IPS-20b (cell line): ENCODE measurements at regions not wholly inside any gene's neighbourhood (a gene's known extent, or its start where the extent isn't known, plus 50 kb on each side); places are given as distances from the start of the nearest gene placed in this dataset.
A peak's percentile ranks its signal among the peaks of the same experiment; 100 is the strongest.

Source experiments
- H3K27ac ChIP-seq: one replicate; pipeline ENCODE4 v1.5.1; 2013; ENCODE audit warnings: low read length
- H3K27me3 ChIP-seq: 2 replicates; pipeline ENCODE4 v1.6.1; 2013; ENCODE audit warnings: mild to moderate bottlenecking, low read length, inconsistent platforms; ENCODE audit not compliant: insufficient read depth
- H3K36me3 ChIP-seq: 2 replicates; pipeline ENCODE4 v1.6.1; 2013; ENCODE audit warnings: low read depth, mild to moderate bottlenecking, inconsistent platforms, low read length, moderate library complexity; ENCODE audit not compliant: insufficient read depth
- H3K4me1 ChIP-seq: 2 replicates; pipeline ENCODE4 v1.6.1; 2013; ENCODE audit warnings: mild to moderate bottlenecking, control low read depth, inconsistent platforms, low read length, moderate library complexity; ENCODE audit not compliant: insufficient read depth
- H3K4me3 ChIP-seq: 2 replicates; pipeline ENCODE4 v1.5.1; 2013; ENCODE audit warnings: mild to moderate bottlenecking, low read length, inconsistent platforms
- H3K9ac ChIP-seq: 2 replicates; pipeline ENCODE4 v1.6.1; 2013; ENCODE audit warnings: low read depth, mild to moderate bottlenecking, inconsistent platforms, low read length, moderate library complexity
- H3K9me3 ChIP-seq: 2 replicates; pipeline ENCODE4 v1.6.1; 2013; ENCODE audit warnings: mild to moderate bottlenecking, low read depth, low read length, inconsistent platforms; ENCODE audit not compliant: insufficient read depth

DNA sequence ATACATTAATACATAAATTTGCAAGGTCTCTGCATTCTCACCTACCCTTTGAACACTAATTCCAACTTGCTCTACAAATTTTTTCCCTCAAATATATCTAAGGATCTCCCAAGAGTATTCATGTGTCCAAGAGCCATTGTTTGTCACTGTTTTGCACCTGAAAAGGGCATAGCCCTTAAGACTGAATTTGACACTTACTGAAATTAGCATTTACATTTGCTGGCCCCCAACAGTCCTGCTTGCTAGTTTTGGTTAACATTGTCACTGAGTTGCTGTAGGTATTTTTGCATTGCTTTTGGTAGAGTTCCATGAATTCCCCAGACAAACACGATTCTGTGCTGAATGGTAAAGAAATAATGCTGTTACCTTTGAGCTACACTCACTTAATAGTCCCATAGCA is 57.3 kb downstream of the KCNA4 start:
- no peaks in the 10 kb centered on the region for H3K36me3 ChIP-seq
- H3K27me3 ChIP-seq: no peaks in the 10 kb centered on the region
- H3K9ac ChIP-seq: no peak overlapping the region
- H3K9me3 ChIP-seq: no peaks in the 10 kb centered on the region
- peak overlapping the region; percentile 46 for H3K4me3 ChIP-seq
- H3K4me1 ChIP-seq: peaks cover 26% of the 10 kb centered on the region; the same call in 1 of the 2 replicates
- H3K27ac ChIP-seq: no peak overlapping the region

DNA sequence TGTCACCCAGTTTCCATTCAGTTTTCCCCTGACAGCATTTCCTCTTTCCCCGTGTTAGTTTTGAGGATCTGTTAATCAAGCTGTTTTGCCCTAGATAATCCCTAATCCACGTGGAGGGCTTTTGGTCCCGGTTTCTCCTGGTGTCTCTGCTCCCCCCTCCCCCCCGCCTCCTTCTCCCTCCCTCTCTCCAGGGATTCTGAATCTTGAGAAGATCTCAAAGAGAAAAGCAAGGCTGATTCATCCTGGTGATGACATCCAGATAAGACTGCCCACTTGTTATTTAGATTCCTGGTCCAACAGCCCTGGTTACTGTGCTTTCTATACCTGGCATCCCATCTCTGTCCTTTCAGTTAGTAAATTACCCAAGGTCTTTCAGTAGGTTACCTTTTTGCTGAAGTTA is 59.4 kb downstream of the KCNA4 start:
- Histone ChIP-seq H3K9ac (no peak overlapping the region), H3K4me3 (no peak overlapping the region), H3K27me3 (no peaks in the 10 kb centered on the region), H3K4me1 (peaks cover 26% of the 10 kb centered on the region; the same call in 1 of the 2 replicates), H3K27ac (no peak overlapping the region), H3K9me3 (no peaks in the 10 kb centered on the region), H3K36me3 (no peaks in the 10 kb centered on the region)

DNA sequence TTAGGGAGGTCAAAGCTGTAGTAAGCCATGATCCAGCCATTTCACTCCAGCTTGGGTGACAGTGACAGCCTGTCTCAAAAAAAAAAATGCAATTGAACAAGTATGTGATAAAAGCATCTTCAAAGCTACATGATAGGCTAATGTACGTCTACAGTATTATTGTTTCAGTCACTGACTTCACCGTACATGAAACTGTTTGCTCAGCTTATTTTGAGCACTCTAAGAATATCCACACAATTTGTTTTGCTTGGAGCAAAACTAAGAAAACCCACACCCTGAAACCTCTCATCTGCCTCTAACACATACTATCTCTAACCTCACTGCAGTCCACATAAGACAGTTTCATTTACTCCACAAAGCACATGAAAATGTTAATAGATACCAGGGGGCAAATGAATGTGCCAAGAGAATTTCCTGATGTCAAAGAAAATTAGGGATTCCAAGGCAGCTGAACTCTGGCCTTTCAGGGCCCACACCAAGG is 60.7 kb downstream of the KCNA4 start:
- Histone ChIP-seq H3K36me3 (no peaks in the 10 kb centered on the region), H3K27ac (no peak overlapping the region), H3K27me3 (no peaks in the 10 kb centered on the region), H3K4me1 (peaks cover 26% of the 10 kb centered on the region; the same call in 1 of the 2 replicates), H3K9ac (no peak overlapping the region), H3K9me3 (no peaks in the 10 kb centered on the region), H3K4me3 (no peak overlapping the region)

DNA sequence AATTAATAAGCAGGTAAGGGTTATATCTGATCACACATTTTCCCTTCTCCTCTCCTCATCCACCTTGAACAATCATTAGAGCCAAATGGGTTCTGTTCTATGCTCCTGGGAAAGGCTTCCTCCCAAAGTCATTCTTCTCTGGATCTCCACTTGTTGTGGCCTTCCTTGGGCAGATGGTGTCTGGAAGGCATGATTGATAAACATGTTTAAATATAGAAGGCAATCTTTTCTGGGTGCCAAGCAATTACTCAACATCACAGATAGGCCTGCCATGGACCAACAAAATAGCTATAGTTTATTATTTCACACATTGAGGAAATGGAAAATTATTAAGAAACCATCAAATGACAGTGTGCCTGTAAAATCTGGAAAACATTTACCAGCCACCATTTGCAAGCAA is 73.5 kb downstream of the KCNA4 start:
- no peak overlapping the region for H3K27ac ChIP-seq

GRCh38 chr11:29937526-29937925 is 79.3 kb downstream of the KCNA4 start:
- H3K27ac ChIP-seq: no peak overlapping the region
- no peaks in the 10 kb centered on the region for H3K27me3 ChIP-seq
- H3K4me1 ChIP-seq: no peaks in the 10 kb centered on the region

More for the DNA sequence above, 73.5 kb downstream of the KCNA4 start:
- H3K4me3 ChIP-seq: no peak overlapping the region
- H3K36me3 ChIP-seq: no peaks in the 10 kb centered on the region
- no peaks in the 10 kb centered on the region for H3K4me1 ChIP-seq
- H3K27me3 ChIP-seq: no peaks in the 10 kb centered on the region
- no peak overlapping the region for H3K9ac ChIP-seq
- H3K9me3 ChIP-seq: peaks cover 12% of the 10 kb centered on the region

DNA sequence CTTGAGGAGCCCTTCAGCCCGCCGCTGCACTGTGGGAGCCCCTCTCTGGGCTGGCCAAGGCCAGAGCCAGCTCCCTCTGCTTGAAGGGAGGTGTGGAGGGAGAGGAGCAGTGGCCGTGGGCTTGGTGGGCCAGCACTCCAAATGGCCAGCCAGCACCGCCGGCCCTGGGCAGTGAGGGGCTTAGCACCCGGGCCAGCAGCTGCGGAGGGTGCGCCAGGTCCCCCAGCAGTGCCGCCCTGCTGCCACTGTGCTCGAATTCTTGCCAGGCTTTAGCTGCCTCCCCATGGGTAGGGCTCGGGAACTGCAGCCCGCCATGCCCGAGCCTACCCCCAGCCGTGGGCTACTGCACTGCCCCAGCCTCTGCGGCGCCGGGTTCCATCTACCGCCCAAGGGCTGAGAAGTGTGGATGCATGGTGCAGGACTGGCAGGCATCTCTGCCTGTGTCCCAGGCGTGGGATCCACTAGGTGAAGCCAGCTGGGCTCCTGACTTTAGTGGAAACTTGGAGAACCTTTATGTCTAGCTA is 82.7 kb downstream of the KCNA4 start:
- Histone ChIP-seq H3K4me1 (no peaks in the 10 kb centered on the region), H3K27ac (no peak overlapping the region), H3K9me3 (peaks cover 5% of the 10 kb centered on the region; the same call in 1 of the 2 replicates), H3K4me3 (no peak overlapping the region), H3K36me3 (no peaks in the 10 kb centered on the region), H3K9ac (no peak overlapping the region), H3K27me3 (no peaks in the 10 kb centered on the region)

More at GRCh38 chr11:29937526-29937925, 79.3 kb downstream of the KCNA4 start:
- no peak overlapping the region for H3K9ac ChIP-seq
- no peak overlapping the region for H3K4me3 ChIP-seq
- H3K9me3 ChIP-seq: peaks cover 5% of the 10 kb centered on the region; the same call in 1 of the 2 replicates
- no peaks in the 10 kb centered on the region for H3K36me3 ChIP-seq

- H3K9me3 ChIP-seq: no peaks in the 10 kb centered on the region
- no peaks in the 10 kb centered on the region for H3K36me3 ChIP-seq
- no peak overlapping the region for H3K9ac ChIP-seq
- no peak overlapping the region for H3K27ac ChIP-seq
- H3K4me3 ChIP-seq: no peak overlapping the region
- no peaks in the 10 kb centered on the region for H3K4me1 ChIP-seq
- no peaks in the 10 kb centered on the region for H3K27me3 ChIP-seq
Observed at GRCh38 chr11:29916040-29916439, 100.8 kb downstream of the KCNA4 start.

DNA sequence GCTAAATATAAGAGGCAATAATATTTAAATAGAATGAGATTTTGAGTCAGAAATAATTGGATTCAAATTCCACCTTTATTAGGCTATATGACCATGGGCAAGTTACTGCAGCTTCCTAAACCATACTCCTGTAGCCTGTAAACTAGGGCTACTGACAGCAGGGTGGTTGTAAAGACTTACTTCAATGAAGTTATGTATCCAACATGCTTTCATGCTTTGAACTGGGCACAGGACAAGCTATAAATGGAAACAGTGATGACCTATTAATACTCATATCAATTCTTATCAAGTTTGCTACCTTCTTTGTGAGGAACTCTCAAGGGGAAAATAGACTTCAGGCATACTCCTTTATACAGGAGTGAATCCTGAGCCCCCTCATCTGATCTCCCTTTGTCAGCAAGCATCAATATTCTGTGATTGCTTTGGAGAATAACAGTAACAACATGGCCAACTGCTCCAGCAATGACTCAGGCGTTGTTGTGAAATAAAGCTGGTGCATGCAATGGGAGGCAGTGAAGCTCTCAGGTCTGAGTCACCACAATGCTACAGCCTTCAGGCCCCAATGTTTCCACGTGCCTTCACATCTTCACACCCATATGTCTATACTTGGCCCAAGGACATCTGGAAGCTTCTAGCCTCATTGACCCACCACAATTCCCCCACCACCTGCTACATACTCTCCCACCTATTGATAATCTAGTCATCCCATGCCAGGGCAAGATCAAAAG is 102.5 kb downstream of the KCNA4 start:
- no peaks in the 10 kb centered on the region for H3K27me3 ChIP-seq
- H3K27ac ChIP-seq: no peak overlapping the region
- no peak overlapping the region for H3K4me3 ChIP-seq
- no peaks in the 10 kb centered on the region for H3K36me3 ChIP-seq
- no peaks in the 10 kb centered on the region for H3K9me3 ChIP-seq
- H3K9ac ChIP-seq: no peak overlapping the region
- H3K4me1 ChIP-seq: no peaks in the 10 kb centered on the region

DNA sequence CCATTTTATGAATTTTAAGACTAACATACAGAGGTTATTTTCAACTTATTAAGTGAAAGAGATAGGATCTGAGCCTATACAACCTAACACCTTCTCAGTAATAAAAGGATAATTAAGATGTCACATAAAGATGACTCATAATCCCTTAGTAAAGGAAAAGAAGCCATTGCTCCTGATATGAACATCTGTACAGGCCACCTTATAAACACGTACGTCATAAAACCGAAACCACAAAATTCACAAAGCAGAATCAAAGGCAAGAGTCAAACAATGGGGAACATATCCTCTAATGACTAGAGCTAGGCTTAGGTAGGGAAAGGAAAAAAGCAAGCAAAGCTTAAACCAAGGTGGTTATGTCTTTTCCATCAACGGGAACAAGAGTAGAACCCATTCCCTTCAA is 103.5 kb downstream of the KCNA4 start:
- Histone ChIP-seq H3K9ac (no peak overlapping the region), H3K4me1 (no peaks in the 10 kb centered on the region), H3K36me3 (no peaks in the 10 kb centered on the region), H3K27ac (no peak overlapping the region), H3K9me3 (no peaks in the 10 kb centered on the region), H3K27me3 (no peaks in the 10 kb centered on the region), H3K4me3 (no peak overlapping the region)

DNA sequence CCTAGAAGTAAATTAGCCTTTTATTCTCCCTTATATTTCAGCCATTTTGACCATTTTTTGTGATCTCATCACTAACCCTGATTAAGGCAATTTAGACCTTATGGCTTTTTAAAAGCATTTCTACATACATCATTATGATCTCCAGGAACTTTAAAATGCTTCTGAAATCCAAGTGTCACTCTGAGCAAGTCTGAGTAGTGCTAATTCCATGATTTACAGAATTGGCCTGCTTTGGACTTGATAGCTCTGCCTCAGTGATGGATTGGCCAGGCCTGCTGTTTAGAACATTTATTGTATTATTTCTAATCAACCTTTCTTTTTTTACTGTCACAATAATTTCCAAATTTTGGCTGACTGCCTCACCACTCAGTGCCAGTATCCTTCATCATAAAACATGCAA is 116.4 kb downstream of the KCNA4 start:
- Histone ChIP-seq H3K27me3 (no peaks in the 10 kb centered on the region), H3K9me3 (no peaks in the 10 kb centered on the region), H3K4me1 (no peaks in the 10 kb centered on the region), H3K4me3 (no peak overlapping the region), H3K27ac (no peak overlapping the region), H3K9ac (no peak overlapping the region), H3K36me3 (no peaks in the 10 kb centered on the region)

GRCh38 chr11:29879560-29879959 is 137.3 kb downstream of the KCNA4 start:
- no peaks in the 10 kb centered on the region for H3K36me3 ChIP-seq
- no peaks in the 10 kb centered on the region for H3K27me3 ChIP-seq
- peaks cover 16% of the 10 kb centered on the region for H3K9me3 ChIP-seq
- no peak overlapping the region for H3K9ac ChIP-seq
- H3K4me1 ChIP-seq: no peaks in the 10 kb centered on the region
- no peak overlapping the region for H3K4me3 ChIP-seq
- no peak overlapping the region for H3K27ac ChIP-seq

GRCh38 chr11:29876192-29876591 is 140.6 kb downstream of the KCNA4 start:
- no peak overlapping the region for H3K9ac ChIP-seq
- H3K4me1 ChIP-seq: no peaks in the 10 kb centered on the region
- no peak overlapping the region for H3K27ac ChIP-seq
- no peaks in the 10 kb centered on the region for H3K27me3 ChIP-seq
- no peaks in the 10 kb centered on the region for H3K9me3 ChIP-seq
- H3K4me3 ChIP-seq: no peak overlapping the region
- no peaks in the 10 kb centered on the region for H3K36me3 ChIP-seq
